ENCODE measurements at regions not wholly inside any gene's neighbourhood (a gene's known extent, or its start where the extent isn't known, plus 50 kb on each side); places are given as distances from the start of the nearest gene placed in this dataset.

GRCh38 chr14:87133073-87133801 is 859.7 kb downstream of the GALC start:
- TF ChIP-seq, protein P1, sequence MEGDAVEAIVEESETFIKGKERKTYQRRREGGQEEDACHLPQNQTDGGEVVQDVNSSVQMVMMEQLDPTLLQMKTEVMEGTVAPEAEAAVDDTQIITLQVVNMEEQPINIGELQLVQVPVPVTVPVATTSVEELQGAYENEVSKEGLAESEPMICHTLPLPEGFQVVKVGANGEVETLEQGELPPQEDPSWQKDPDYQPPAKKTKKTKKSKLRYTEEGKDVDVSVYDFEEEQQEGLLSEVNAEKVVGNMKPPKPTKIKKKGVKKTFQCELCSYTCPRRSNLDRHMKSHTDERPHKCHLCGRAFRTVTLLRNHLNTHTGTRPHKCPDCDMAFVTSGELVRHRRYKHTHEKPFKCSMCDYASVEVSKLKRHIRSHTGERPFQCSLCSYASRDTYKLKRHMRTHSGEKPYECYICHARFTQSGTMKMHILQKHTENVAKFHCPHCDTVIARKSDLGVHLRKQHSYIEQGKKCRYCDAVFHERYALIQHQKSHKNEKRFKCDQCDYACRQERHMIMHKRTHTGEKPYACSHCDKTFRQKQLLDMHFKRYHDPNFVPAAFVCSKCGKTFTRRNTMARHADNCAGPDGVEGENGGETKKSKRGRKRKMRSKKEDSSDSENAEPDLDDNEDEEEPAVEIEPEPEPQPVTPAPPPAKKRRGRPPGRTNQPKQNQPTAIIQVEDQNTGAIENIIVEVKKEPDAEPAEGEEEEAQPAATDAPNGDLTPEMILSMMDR (conservative IDR thresholded peaks at IDR 0.05; ENCODE audit: low read depth, low read length), result no peak
- TF ChIP-seq EZH2 (IDR thresholded peaks at IDR 0.05; ENCODE audit: borderline replicate concordance, low read depth, low read length, poor library complexity, severe bottlenecking), result no peak
